Gastrocnemius medialis (tissue), 4 donors: ENCODE measurements at regions not wholly inside any gene's neighbourhood (a gene's known extent, or its start where the extent isn't known, plus 50 kb on each side); places are given as distances from the start of the nearest gene placed in this dataset.
"Not testable (repeated sequence)": the region's sequence is repeated elsewhere in the genome, so short reads cannot be mapped to it uniquely, and the experiment has no call there.

ENCODE experiments used
- POLR2A ChIP-seq, 2 donors: fragments of 450-650 bp; IDR thresholded peaks; one replicate each; pipeline ENCODE4 v1.6.1; 2017; ENCODE audit warnings: antibody characterized with exemption in 2 of 2, mild to moderate bottlenecking in 2 of 2, moderate library complexity in 2 of 2
- TF ChIP-seq, protein P1 (sequence below), 5 experiments: fragments of 450-650 bp in 3 of 5; fragments of 200-600 bp in 2 of 5; sonication (generic) in 2 of 5; IDR thresholded peaks in 4 of 5; conservative IDR thresholded peaks in 1 of 5; 1 replicate in 4 of 5; 2 replicates in 1 of 5; pipeline ENCODE4 v1.5.1; 2016 to 2019; ENCODE audit warnings: antibody characterized with exemption in 5 of 5, mild to moderate bottlenecking in 3 of 5, moderate library complexity in 3 of 5

DNA sequence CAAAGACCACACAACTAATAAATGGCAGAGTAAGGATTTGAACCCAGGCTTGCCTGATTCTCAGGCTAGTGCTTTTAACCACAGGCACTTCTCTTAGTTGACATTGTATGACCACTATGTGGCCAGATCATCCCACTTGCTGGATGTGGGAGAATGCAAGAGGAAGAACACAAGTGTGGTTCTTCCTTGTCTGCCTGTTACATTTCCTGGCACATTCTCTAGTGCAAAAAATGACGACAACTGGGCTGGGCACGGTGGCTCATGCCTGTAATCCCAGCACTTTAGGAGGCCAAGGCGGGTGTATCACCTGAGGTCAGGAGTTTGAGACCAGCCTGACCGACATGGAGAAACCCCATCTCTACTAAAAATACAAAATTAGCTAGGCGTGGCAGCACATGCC, 83.0 kb downstream of the GRIN2B start:
- TF ChIP-seq, protein P1, sequence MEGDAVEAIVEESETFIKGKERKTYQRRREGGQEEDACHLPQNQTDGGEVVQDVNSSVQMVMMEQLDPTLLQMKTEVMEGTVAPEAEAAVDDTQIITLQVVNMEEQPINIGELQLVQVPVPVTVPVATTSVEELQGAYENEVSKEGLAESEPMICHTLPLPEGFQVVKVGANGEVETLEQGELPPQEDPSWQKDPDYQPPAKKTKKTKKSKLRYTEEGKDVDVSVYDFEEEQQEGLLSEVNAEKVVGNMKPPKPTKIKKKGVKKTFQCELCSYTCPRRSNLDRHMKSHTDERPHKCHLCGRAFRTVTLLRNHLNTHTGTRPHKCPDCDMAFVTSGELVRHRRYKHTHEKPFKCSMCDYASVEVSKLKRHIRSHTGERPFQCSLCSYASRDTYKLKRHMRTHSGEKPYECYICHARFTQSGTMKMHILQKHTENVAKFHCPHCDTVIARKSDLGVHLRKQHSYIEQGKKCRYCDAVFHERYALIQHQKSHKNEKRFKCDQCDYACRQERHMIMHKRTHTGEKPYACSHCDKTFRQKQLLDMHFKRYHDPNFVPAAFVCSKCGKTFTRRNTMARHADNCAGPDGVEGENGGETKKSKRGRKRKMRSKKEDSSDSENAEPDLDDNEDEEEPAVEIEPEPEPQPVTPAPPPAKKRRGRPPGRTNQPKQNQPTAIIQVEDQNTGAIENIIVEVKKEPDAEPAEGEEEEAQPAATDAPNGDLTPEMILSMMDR (IDR thresholded peaks at IDR 0.05 in 4 of 5, conservative IDR thresholded peaks at IDR 0.05 in 1 of 5) = not testable (repeated sequence)
- TF ChIP-seq POLR2A (IDR thresholded peaks at IDR 0.05) = not testable (repeated sequence)
